ENCODE measurements at regions not wholly inside any gene's neighbourhood (a gene's known extent, or its start where the extent isn't known, plus 50 kb on each side); places are given as distances from the start of the nearest gene placed in this dataset.
"Not testable (repeated sequence)": the region's sequence is repeated elsewhere in the genome, so short reads cannot be mapped to it uniquely, and the experiment has no call there.

DNA sequence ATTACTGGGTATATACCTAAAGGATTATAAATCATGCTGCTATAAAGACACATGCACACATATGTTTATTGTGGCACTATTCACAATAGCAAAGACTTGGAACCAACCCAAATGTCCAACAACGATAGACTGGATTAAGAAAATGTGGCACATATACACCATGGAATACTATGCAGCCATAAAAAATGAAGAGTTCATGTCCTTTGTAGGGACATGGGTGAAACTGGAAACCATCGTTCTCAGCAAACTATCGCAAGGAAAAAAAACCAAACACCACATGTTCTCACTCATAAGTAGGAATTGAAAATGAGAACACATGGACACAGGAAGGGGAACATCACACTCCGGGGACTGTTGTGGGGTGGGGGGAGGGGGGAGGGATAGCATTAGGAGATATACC, 125.3 kb upstream of the PJA2 start:
- H3K36me3 Mint-ChIP-seq (ENCODE audit: low read depth, unreplicated experiment); H3K9me3 Mint-ChIP-seq (ENCODE audit: unreplicated experiment); H3K4me3 Mint-ChIP-seq (ENCODE audit: unreplicated experiment); H3K27me3 Mint-ChIP-seq (ENCODE audit: unreplicated experiment); H3K4me1 Mint-ChIP-seq (ENCODE audit: unreplicated experiment); H3K27ac Mint-ChIP-seq (ENCODE audit: unreplicated experiment); DNase-seq (ENCODE audit: low spot score): not testable (repeated sequence)

DNA sequence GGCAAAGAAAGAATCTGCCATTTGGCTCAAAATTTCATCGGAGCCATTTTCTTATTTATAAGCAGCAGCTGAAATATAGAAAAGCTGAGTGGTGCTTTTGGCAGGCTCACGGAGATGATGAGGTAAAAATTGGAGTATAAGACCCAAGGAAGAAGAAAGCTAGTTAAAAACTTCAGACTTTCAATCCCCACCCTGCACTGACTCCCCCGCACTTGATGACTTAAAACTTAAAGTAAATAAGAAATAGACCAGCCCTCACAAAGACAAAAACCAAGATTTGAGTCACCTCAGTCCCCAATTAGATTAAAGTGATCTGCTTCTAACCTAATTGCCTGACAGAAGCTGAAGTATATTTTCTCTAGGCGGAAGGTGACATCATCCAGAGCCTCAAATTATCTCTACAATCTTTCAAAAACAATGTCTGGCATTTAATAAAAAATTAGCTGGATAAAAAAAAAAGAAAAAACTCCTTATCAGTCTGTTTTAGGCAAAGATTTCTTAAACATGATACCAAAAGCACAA, 124.0 kb upstream of the PJA2 start:
- no peak overlapping the region for H3K4me3 Mint-ChIP-seq (ENCODE audit: unreplicated experiment)
- DNase-seq (ENCODE audit: low spot score) = no peak

DNA sequence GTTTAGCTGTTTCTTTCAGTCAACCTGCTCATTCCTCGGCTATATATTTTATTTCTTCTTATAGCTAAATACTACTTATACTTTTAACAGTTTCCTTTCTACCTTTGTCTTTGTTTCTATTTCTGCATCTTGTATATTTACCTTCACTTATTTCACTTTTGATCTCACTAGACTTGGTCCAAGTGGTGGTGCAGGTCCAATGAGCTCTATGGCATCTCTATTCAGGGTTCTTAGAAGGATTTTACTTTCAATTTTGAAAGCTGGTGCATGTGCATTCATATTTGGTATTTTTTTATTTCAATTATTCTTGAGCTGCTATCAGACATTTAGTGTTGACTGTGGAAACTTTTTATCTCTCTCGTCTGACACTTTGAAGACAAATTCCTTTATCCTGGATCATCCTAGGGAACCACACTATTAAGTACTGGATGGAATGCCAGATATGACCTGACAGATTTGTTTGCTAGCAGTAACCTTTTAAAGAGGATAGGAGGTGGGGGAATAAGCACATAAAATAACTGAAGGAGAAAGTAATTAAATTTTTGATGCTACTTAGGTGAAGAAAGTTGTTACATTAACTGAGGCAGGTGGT, 123.1 kb upstream of the PJA2 start:
- no peaks in the 10 kb centered on the region for H3K36me3 Mint-ChIP-seq (ENCODE audit: low read depth, unreplicated experiment)
- no peak overlapping the region for H3K4me3 Mint-ChIP-seq (ENCODE audit: unreplicated experiment)
- DNase-seq (ENCODE audit: low spot score) = no peak
- H3K27ac Mint-ChIP-seq (ENCODE audit: unreplicated experiment) = no peak overlapping the region
- H3K4me1 Mint-ChIP-seq (ENCODE audit: unreplicated experiment) = no peaks in the 10 kb centered on the region
- TF ChIP-seq, protein P1, sequence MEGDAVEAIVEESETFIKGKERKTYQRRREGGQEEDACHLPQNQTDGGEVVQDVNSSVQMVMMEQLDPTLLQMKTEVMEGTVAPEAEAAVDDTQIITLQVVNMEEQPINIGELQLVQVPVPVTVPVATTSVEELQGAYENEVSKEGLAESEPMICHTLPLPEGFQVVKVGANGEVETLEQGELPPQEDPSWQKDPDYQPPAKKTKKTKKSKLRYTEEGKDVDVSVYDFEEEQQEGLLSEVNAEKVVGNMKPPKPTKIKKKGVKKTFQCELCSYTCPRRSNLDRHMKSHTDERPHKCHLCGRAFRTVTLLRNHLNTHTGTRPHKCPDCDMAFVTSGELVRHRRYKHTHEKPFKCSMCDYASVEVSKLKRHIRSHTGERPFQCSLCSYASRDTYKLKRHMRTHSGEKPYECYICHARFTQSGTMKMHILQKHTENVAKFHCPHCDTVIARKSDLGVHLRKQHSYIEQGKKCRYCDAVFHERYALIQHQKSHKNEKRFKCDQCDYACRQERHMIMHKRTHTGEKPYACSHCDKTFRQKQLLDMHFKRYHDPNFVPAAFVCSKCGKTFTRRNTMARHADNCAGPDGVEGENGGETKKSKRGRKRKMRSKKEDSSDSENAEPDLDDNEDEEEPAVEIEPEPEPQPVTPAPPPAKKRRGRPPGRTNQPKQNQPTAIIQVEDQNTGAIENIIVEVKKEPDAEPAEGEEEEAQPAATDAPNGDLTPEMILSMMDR (IDR thresholded peaks at IDR 0.05; ENCODE audit: unreplicated experiment) = no peak
- no peaks in the 10 kb centered on the region for H3K9me3 Mint-ChIP-seq (ENCODE audit: unreplicated experiment)
- no peaks in the 10 kb centered on the region for H3K27me3 Mint-ChIP-seq (ENCODE audit: unreplicated experiment)

More for the DNA sequence above, 124.0 kb upstream of the PJA2 start:
- Mint-ChIP-seq H3K36me3 (ENCODE audit: low read depth, unreplicated experiment) (no peaks in the 10 kb centered on the region), H3K27ac (ENCODE audit: unreplicated experiment) (no peak overlapping the region), H3K4me1 (ENCODE audit: unreplicated experiment) (no peaks in the 10 kb centered on the region), H3K9me3 (ENCODE audit: unreplicated experiment) (no peaks in the 10 kb centered on the region), H3K27me3 (ENCODE audit: unreplicated experiment) (no peaks in the 10 kb centered on the region)
- TF ChIP-seq, protein P1 (IDR thresholded peaks at IDR 0.05; ENCODE audit: unreplicated experiment) = no peak

DNA sequence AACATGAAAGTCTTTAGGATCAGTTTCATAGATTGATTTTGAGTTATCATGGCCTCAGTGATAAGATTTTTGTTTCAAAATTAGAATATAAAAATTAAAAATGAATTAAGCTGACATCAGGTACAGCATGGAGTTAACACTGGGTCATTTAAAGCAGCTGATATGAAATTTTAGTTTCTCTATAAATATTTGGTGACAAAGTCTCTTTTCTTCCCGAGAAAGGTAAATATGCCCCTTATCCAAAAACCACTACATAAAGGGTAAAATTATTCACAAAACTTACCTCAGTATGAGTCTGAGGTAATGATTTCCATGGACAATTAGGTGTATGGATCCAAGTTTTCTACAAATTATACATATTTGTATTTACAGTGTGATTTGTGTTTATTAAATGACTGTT, 121.5 kb upstream of the PJA2 start:
- DNase-seq (ENCODE audit: low spot score) = no peak
- Mint-ChIP-seq H3K4me3 (ENCODE audit: unreplicated experiment) (no peak overlapping the region), H3K36me3 (ENCODE audit: low read depth, unreplicated experiment) (no peaks in the 10 kb centered on the region), H3K27me3 (ENCODE audit: unreplicated experiment) (no peaks in the 10 kb centered on the region), H3K9me3 (ENCODE audit: unreplicated experiment) (no peaks in the 10 kb centered on the region), H3K4me1 (ENCODE audit: unreplicated experiment) (no peaks in the 10 kb centered on the region), H3K27ac (ENCODE audit: unreplicated experiment) (no peak overlapping the region)
- TF ChIP-seq, protein P1 (IDR thresholded peaks at IDR 0.05; ENCODE audit: unreplicated experiment) = no peak

DNA sequence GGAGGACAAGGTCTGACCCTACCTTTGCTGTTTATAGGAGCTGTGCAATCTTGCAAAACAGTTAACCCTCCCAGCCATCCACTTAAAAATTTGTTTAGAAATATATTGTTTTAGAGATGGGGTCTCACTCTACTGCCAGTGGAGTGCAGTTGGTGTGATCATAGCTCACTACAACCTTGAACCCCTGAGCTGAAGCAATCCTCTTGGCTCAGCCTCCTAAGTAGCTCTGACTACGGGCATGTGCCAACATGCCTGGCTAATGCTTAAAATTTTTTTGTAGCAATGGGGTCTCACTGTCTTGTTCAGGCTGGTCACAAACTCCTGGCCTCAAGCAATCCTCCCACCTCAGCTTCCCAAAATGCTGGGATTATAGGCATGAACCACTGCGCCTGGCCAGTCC, 120.2 kb upstream of the PJA2 start:
- Mint-ChIP-seq H3K9me3 (ENCODE audit: unreplicated experiment) (no peaks in the 10 kb centered on the region), H3K27me3 (ENCODE audit: unreplicated experiment) (no peaks in the 10 kb centered on the region), H3K27ac (ENCODE audit: unreplicated experiment) (no peak overlapping the region), H3K4me3 (ENCODE audit: unreplicated experiment) (no peak overlapping the region), H3K36me3 (ENCODE audit: low read depth, unreplicated experiment) (no peaks in the 10 kb centered on the region), H3K4me1 (ENCODE audit: unreplicated experiment) (no peaks in the 10 kb centered on the region)
- TF ChIP-seq, protein P1 (IDR thresholded peaks at IDR 0.05; ENCODE audit: unreplicated experiment) = no peak
- no peak for DNase-seq (ENCODE audit: low spot score)

All from endothelial cell (in vitro differentiated cells).